ENCODE measurements at regions not wholly inside any gene's neighbourhood (a gene's known extent, or its start where the extent isn't known, plus 50 kb on each side); places are given as distances from the start of the nearest gene placed in this dataset.

DNA sequence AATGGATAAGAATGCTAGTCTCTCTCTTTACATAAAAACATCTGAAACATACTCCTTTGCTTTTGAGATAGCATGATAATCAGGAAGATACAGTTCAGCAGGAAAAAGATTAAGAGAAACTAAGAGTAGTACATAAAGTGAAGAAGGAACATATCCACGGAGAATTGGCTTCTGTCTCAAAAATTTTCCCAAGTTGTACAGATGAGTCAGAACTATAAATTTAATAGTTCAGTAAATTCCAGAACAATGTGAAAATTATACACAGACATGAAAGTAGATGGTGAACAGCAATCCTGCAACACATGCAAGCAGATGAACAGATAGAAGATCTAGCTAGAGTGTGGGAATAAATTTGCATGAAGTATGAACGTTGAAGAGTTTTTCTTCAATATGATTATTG is 691.4 kb upstream of the RIOK2 start:
- no peak for TF ChIP-seq CTCF (IDR thresholded peaks at IDR 0.05; ENCODE audit: extremely low read depth, missing control alignments)
- no peak for DNase-seq (ENCODE audit: low spot score)

DNA sequence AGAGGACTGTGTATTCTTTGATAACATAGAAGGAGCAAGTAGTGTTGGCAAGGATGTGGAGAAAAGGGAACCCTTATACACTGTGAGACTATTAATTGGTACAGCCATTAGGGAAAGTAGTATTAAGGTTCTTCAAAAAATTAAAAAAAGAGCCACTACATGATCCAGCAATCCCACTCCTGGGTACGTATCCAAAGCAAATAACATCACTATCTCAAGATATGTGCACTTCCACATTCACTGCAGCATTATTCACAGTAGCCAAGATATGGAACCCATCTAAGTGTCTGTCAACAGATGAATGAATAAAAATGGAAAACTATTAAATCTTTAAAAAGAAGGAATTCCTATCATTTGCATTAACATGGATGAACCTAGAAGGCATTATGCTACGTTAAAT is 693.2 kb upstream of the RIOK2 start:
- TF ChIP-seq CTCF (IDR thresholded peaks at IDR 0.05; ENCODE audit: extremely low read depth, missing control alignments), result no peak
- DNase-seq (ENCODE audit: low spot score), result no peak

- no peak for TF ChIP-seq CTCF (IDR thresholded peaks at IDR 0.05; ENCODE audit: extremely low read depth, missing control alignments)
- DNase-seq (ENCODE audit: low spot score), result no peak
These were observed 694.5 kb upstream of the RIOK2 start for GRCh38 chr5:97877588-97877987.

DNA sequence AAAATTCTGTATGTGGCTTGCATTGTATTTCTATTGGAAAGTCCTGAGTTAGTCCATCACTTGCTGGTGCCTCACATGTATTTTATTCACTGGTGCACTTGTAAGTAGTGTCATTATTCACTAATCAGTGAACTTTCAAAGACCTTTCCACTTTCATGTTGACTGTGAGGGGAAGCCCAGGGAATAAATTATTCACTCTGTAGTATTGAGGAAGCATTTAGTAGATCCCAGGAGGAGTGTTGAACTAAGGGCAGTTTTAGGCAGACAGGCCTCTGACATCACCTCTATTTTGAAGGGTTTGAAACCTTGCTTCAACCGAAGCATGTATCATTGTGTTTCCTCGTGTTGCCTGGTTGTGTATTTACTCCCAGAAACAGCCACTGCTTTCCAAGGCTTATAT is 705.4 kb upstream of the RIOK2 start:
- TF ChIP-seq CTCF (IDR thresholded peaks at IDR 0.05; ENCODE audit: extremely low read depth, missing control alignments), result no peak
- DNase-seq (ENCODE audit: low spot score), result peak; percentile 25

DNA sequence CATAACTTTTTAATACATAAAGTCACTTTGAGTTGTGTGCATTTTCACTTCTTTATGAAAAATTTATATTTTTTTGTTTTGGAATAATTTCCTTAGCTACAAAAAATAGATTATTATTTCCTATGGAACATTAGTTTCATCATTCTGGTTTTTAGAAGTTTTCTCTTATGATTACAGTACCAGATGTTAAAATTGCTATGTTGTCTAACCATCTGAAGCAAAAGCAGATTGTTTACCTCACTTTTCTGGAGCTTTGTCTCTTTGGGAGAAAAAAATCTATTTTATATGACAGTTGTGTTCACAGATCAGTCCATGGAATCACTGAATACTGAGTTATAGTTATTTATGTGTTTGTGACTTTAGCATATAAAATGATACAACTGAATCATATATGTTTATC is 708.9 kb upstream of the RIOK2 start:
- DNase-seq (ENCODE audit: low spot score), result no peak
- TF ChIP-seq CTCF (IDR thresholded peaks at IDR 0.05; ENCODE audit: extremely low read depth, missing control alignments), result no peak

DNA sequence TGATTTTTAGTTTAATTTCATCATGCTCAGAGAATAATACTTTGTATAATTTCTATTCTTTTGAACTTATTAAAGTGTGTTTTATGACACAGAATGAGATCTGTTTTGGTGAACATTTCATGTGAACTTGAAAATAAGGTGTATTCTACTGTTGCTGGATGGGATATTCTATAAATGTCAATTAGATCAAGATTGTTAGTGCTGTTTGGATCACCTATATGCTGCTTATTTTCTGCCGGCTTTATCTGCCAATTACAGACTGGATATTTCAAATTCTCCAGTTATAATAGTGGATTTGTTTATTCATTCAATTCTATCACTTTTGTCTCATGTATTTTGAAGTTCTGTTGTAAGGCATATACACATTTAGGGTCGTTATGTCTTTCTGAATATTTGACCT is 720.7 kb upstream of the RIOK2 start:
- DNase-seq (ENCODE audit: low spot score), result no peak
- no peak for TF ChIP-seq CTCF (IDR thresholded peaks at IDR 0.05; ENCODE audit: extremely low read depth, missing control alignments)

DNA sequence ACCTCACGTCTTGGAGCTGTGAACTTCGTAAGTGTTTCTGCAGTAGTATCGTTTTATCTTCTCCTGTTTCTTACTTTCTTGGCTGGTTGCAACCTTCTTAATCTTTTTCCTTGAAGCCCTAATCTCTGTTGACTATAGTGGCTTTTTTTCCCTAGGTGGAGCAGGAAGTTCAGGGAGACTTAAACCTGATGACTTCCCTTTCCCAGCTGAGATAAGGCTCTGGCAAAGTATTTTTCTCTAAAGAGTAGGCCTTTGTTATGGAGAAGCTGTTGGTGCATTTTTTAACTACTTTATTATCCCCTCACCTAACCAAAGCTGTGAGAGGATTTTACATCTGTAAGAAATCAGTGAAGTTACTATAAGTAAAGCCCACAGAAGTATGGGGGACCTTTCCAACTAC is 723.1 kb upstream of the RIOK2 start:
- no peak for DNase-seq (ENCODE audit: low spot score)
- TF ChIP-seq CTCF (IDR thresholded peaks at IDR 0.05; ENCODE audit: extremely low read depth, missing control alignments), result no peak

All from GM20000 (cell line).